Activated naive CD4-positive, alpha-beta T cell treated with Interleukin-2 at 50 U/mL for 16 hours (primary cell): ENCODE measurements at regions not wholly inside any gene's neighbourhood (a gene's known extent, or its start where the extent isn't known, plus 50 kb on each side); places are given as distances from the start of the nearest gene placed in this dataset.

Experiments
- DNase-seq: peaks from one replicate; pipeline ENCODE4 v3.0.0-alpha.2; 2020

DNA sequence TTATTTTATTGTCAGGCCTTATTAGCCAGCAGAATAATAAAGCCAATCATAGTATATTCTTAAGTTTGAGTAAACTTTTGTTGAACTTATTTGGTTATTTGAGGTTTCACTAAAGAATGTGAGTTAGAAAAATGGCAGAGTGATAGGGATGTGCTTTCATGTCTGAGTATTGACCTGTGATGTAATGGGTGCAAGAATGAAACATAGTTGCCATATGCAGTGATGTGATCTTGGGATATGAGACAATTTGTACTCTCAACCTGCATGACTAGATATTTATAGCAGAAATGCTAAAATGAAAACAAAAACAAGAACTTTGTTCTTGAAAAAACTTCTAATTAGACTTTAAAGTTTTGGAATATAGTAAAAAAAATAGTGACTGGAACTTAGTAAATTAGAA lies 97.9 kb downstream of the DISP1 start:
- no peak for DNase-seq

GRCh38 chr1:222914861-222915632 lies 100.2 kb downstream of the DISP1 start:
- DNase-seq = no peak

DNA sequence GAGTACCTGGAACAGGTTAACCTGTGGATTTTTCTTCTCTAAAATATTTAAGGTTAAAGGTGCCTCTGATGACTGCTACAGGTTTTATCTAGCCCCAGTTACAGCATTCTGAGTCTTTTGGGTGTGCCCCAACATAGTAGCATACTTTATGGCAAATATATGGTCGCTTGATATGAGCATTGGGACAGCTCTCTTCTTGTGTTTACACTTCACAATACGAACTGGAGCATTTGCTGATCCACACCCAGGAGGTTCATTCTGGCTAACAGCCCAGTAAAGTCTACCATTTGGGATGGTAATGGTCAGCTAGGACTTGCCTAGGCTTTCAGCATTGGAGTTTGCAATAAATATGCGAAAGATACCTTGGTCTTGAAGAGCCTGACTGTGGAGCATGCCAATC lies 101.3 kb downstream of the DISP1 start:
- DNase-seq = no peak

- no peak for DNase-seq
Measured at GRCh38 chr1:222918801-222919477, 104.1 kb downstream of the DISP1 start.

DNA sequence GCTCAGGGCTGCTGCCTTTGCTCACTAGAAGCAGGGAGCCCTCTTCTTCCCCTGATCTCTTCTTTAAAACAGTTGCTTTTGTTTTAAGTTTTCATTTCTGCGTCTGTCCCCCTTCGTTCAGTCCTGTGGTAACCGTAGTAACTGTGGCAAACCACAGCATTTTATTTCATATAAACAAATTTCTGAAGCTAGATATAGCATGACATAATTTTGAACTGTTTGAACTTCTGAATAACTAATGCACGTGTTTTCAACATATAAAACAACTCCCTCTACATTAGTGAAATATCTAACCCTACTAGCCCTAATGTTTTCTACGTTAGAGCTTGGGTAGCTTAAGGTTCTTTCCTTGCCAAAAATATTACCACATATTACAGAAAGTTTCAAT lies 104.6 kb downstream of the DISP1 start:
- no peak for DNase-seq

DNA sequence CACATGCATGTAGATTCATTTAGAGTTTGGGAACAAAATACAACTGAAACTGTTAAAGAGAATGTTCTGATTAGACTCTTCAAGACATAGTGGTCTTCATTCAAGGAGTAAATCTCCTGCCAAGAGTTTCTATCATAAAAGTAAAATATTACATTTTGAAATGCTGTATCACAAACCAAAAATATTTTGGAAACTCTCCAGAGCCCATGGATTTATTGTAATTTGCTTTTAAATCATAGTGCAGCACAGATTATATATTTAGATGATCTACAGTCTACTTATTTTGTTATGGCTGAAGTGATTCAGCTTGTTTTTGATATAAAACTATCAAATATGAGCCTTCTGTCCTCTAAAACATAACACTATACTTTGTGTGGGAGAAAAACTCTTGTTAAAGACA lies 105.3 kb downstream of the DISP1 start:
- no peak for DNase-seq

DNA sequence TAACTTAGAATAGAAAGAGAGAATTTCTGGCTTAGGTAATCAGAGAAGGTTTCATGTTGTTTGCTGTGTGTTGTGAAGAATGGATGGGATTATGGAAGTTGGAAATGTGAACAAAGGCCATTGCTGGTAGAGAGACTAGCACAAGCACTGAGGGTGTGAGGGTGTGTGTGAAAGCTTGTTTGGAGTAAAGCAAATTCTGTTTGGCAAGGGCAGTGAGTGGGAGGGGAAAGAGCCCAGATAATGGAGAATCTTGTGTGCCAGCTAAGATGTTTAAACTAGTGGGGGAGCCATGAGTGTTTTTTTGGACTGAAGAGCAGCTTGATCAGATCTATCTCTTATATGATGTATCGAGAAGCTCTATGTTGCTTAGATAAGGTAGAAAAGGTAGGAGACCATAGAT lies 107.1 kb downstream of the DISP1 start:
- no peak for DNase-seq

GRCh38 chr1:222923506-222923905 lies 108.7 kb downstream of the DISP1 start:
- no peak for DNase-seq

- DNase-seq = no peak
Measured at GRCh38 chr1:222924136-222924706, 109.4 kb downstream of the DISP1 start.

DNA sequence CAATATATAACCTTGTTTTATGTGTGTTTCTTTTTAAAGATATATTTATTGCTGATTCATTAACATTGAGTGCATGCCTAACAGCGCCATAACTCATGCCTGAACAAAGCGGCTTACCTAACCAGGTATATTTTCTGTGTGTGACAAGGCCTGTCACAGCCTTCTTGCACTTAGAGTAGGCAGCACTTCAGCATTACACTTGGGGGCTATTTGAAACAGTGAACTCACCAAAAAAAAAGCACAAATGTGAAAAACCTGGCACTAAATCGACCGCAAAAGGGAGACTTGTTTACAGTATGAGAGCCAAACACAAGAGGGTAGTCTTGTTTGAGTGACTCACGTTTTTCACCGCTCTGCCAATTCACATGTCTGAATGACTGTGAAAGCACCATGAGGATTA lies 111.7 kb downstream of the DISP1 start:
- no peak for DNase-seq

- no peak for DNase-seq
Measured at GRCh38 chr1:222927031-222927430, 112.2 kb downstream of the DISP1 start.

DNA sequence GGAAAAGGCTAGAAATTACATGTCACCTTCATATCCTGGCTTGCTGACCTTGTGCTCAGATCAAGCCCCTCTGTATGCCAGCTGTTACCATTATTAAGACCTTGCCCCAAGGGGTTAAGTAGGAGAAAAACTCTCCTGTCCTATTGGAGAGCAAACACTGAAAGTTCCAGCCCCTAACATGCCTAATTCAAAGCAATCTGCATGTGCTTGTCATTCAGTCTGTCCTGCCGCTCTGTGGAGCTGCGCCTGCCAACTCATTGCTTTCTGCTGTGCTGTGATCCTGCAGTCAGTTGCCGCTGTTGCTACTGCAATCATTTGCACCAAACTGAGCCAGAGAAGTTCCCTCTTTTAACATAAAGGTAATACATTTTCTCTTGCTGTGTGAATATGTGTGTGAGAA lies 113.4 kb downstream of the DISP1 start:
- DNase-seq = no peak

- DNase-seq = no peak
Measured at GRCh38 chr1:222930070-222930469, 115.2 kb downstream of the DISP1 start.

- no peak for DNase-seq
Measured at GRCh38 chr1:222931023-222931422, 116.2 kb downstream of the DISP1 start.

GRCh38 chr1:222933273-222933672 lies 118.4 kb downstream of the DISP1 start:
- no peak for DNase-seq

DNA sequence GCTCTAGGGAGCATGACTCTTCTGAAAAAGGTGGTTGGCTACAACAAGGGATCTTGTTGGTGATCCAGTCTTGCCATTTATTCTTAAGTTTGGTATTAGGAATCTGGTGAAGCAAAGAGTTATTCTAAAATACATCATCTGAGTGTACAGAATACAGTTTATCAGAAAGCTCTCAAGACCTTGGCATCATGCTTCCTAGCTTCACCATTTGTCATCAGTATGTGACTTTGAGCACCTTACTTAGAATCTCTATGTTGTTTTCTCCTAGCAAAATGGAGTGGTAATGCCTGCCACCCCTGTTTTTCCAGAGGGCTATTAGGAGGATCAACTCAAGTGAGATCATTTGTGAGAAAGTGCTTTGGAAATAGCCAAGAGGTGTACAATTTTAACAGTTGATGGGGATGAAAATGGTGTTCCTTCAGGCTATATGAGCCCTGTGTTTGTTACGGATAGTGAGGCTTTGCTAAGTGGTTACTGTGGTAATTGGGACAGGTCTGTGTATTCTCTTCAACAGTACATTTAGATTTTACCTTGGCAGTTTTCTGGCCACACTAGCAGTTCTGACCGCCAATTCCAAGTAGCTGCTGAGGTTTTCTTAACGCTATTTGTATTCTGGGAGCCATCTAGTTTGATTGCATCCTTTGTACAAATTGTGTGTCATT lies 120.5 kb downstream of the DISP1 start:
- DNase-seq = no peak

- DNase-seq = no peak
Measured at GRCh38 chr1:222936042-222936441, 121.2 kb downstream of the DISP1 start.

DNA sequence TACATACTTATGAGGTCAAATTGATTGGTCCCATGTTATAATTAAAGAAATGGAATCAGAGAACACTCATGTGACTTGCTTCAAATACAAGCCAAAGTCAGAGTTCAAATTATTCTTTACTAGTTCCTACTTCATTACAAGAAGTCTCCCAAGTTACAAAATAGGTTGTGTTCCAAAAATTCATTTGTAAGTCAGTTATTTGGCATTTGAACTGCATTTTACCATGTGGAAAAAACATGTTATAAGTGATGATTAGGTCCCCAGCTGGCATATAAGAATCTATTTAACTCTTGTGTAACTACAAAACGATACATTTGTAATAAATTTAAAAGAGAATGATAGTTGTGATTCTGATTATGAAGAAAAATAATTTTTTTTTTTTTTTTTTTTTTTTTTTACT lies 124.1 kb downstream of the DISP1 start:
- no peak for DNase-seq

DNA sequence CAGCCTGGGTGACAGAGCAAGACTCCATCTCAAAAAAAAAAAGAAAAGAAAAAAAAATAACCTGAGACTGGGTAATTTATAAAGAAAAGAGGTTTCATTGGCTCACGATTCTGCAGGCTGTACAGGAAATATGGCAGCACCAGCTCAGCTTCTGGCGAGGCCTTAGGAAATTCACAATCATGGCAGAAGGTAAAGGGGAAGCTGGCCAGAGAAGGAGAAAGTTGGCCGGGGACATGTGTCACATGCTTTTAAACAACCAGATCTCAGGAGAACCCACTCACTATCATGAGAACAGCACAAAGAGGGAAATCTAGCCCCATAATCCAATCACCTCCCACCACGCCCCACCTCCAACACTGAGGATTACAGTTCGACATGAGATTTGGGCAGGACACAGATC lies 125.3 kb downstream of the DISP1 start:
- DNase-seq = no peak

DNA sequence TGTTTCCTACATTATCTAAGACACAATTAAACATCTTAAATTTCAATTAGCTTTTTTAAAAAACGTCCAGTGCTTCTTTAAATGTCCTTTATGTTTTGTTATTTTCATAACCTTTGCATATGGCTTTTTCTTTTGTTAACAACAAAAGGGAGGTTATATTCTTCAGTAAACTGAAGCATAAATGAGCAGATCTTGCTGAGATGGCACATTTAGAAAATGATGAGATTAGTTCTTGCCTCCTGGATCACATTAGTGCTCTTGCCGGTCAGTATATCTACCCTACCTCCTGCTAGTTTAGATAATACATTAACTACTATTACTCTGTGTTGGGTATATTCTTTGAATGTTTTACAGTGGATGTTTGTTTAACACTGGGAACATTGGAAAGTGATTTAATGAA lies 126.1 kb downstream of the DISP1 start:
- no peak for DNase-seq

DNA sequence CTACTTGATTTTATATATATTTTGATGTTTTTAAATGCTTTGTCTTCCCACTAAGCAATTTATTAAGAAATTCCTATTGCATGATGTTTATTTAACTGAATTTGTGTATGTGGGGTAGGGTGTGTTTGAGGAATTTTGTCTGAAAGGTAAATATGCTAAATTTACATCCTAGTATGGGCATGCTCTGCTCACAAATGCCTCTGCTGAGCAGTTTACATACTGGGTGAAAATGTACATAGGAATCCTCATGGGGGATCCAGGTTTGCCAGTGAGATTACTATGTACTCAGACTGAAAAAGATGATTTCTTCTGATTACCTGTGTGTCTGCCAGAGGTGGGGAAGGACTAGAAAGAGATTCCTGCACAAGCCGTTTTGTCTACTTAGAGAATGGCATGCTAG lies 126.6 kb downstream of the DISP1 start:
- no peak for DNase-seq

DNA sequence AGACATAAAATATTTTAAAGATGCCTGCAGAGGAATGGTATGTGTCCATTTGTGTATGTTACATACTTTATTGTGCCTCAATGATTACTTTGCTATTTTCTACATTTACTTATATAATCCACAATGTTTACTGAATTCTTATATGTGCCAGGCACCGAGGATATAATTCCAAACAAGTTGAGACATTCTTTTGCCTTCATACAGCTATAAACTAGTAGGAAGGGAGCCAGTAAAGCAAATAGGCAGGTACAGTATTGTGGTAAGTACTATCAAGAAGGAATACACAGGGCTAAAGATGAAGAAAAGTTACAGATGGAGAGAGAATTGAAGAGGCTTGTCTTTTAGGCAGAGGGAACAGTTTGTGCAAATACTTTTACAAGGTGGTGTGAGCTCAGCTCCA lies 131.6 kb downstream of the DISP1 start:
- no peak for DNase-seq

DNA sequence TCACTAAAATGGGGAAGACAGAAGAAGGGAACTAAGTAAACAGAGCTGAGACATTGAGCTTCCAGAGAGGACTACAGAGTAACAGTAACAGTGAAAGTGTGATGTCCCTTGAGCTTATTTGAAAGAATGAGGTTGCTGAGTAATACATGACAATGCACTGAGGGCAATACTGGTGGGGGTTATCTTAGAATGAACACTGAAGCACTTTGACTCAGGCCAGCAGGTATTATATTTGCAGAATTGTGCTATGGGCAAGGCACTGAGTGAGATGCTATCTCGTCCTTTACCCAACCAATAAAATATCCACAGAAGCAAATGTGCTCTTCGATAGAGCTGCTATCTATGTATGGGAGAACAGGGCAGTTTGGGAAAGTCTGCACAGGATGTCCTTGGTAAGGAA lies 133.2 kb downstream of the DISP1 start:
- DNase-seq = no peak

GRCh38 chr1:222950892-222951291 lies 136.1 kb downstream of the DISP1 start:
- DNase-seq = no peak
